OCI-LY3 (cell line): ENCODE measurements at regions not wholly inside any gene's neighbourhood (a gene's known extent, or its start where the extent isn't known, plus 50 kb on each side); places are given as distances from the start of the nearest gene placed in this dataset.

Source experiments
- H2AFZ ChIP-seq: fragments of 200-600, 300-600 bp; shearing (Covaris generic); 2 replicates; pipeline ENCODE4 v1.6.0; 2014; ENCODE audit warnings: antibody characterized with exemption, low read depth, low read length
- H3K27ac ChIP-seq: fragments of 200-600, 300-600 bp; sonication (generic); 2 replicates; pipeline ENCODE4 v1.5.1; 2014; ENCODE audit warnings: mild to moderate bottlenecking, low read length, moderate library complexity, mixed read lengths
- H3K27me3 ChIP-seq: fragments of 200-600, 300-600 bp; sonication (generic); 2 replicates; pipeline ENCODE4 v1.6.1; 2014; ENCODE audit warnings: low read depth, low read length, mixed read lengths
- H3K36me3 ChIP-seq: fragments of 200-600, 300-600 bp; sonication (generic); replicated peaks from 2 replicates; pipeline ENCODE3; 2014; ENCODE audit warnings: low read depth, low read length, mixed read lengths
- H3K4me1 ChIP-seq: fragments of 300-600, 200-600 bp; sonication (generic); 2 replicates; pipeline ENCODE4 v1.6.1; 2014; ENCODE audit warnings: low read length, mixed read lengths
- H3K4me2 ChIP-seq: fragments of 200-600, 300-600 bp; sonication (generic); 2 replicates; pipeline ENCODE4 v1.6.1; 2014; ENCODE audit warnings: low read length, mixed read lengths
- H3K4me3 ChIP-seq: fragments of 300-600, 200-600 bp; sonication (generic); 2 replicates; pipeline ENCODE4 v1.5.1; 2014; ENCODE audit warnings: antibody characterized with exemption, mild to moderate bottlenecking, low read length, moderate library complexity
- H3K79me2 ChIP-seq: fragments of 300-600, 200-600 bp; shearing (Covaris generic); 2 replicates; pipeline ENCODE4 v1.6.1; 2014; ENCODE audit warnings: mild to moderate bottlenecking, low read length, mixed read lengths
- H3K9ac ChIP-seq: fragments of 300-600, 200-600 bp; shearing (Covaris generic); 2 replicates; pipeline ENCODE4 v1.6.0; 2014; ENCODE audit warnings: mild to moderate bottlenecking, low read length, moderate library complexity
- H3K9me3 ChIP-seq: fragments of 200-600, 300-600 bp; shearing (Covaris generic); 2 replicates; pipeline ENCODE4 v1.6.1; 2014; ENCODE audit warnings: low read length, mixed read lengths; ENCODE audit not compliant: insufficient read depth
- H4K20me1 ChIP-seq: fragments of 200-600, 300-600 bp; sonication (generic); 2 replicates; pipeline ENCODE4 v1.6.1; 2016; ENCODE audit warnings: low read length, mixed read lengths; ENCODE audit not compliant: insufficient read depth
- CTCF ChIP-seq: fragments of 200-600, 300-600 bp; sonication (generic); IDR thresholded peaks from 2 replicates; pipeline ENCODE4 v1.5.1; 2014; ENCODE audit warnings: antibody characterized with exemption, low read length, low read depth
- EZH2phosphoT487 ChIP-seq: fragments of 200-600 bp; shearing (Covaris generic); IDR thresholded peaks from 2 replicates; pipeline ENCODE4 v1.6.1; 2018; ENCODE audit warnings: antibody characterized with exemption, mixed run types, low read depth

- Histone ChIP-seq H3K4me2 (no peak overlapping the region), H3K9ac (no peak overlapping the region), H3K36me3 (no peaks in the 10 kb centered on the region), H2AFZ (no peak overlapping the region), H3K27me3 (no peaks in the 10 kb centered on the region; the same call in 1 of the 2 replicates), H3K4me3 (no peak overlapping the region), H4K20me1 (no peaks in the 10 kb centered on the region), H3K79me2 (no peaks in the 10 kb centered on the region), H3K9me3 (no peaks in the 10 kb centered on the region), H3K27ac (no peak overlapping the region), H3K4me1 (no peaks in the 10 kb centered on the region)
- TF ChIP-seq CTCF (no peak), EZH2phosphoT487 (no peak)
Observed at GRCh38 chr11:122383186-122383585, 267.2 kb upstream of the BLID start.

- Histone ChIP-seq H4K20me1 (no peaks in the 10 kb centered on the region), H3K27ac (0 out of 2 replicates have a peak overlapping the region, but pooled peaks have one; percentile 23), H3K4me2 (peak overlapping the region; percentile 41), H3K36me3 (no peaks in the 10 kb centered on the region), H3K4me1 (peaks cover 15% of the 10 kb centered on the region), H3K4me3 (no peak overlapping the region), H3K9ac (peak overlapping the region; percentile 3; the same call in 1 of the 2 replicates), H3K9me3 (no peaks in the 10 kb centered on the region), H3K79me2 (no peaks in the 10 kb centered on the region), H2AFZ (peak overlapping the region; percentile 69), H3K27me3 (peaks cover 2% of the 10 kb centered on the region; the same call in 1 of the 2 replicates)
- TF ChIP-seq EZH2phosphoT487 (no peak), CTCF (no peak)
Observed at GRCh38 chr11:122375687-122376399, 259.8 kb upstream of the BLID start.

- Histone ChIP-seq H3K36me3 (no peaks in the 10 kb centered on the region), H3K4me1 (no peaks in the 10 kb centered on the region), H3K27ac (no peak overlapping the region), H3K27me3 (peaks cover 27% of the 10 kb centered on the region), H3K4me2 (no peak overlapping the region), H2AFZ (no peak overlapping the region), H3K79me2 (no peaks in the 10 kb centered on the region), H3K4me3 (no peak overlapping the region), H3K9me3 (no peaks in the 10 kb centered on the region), H4K20me1 (no peaks in the 10 kb centered on the region), H3K9ac (no peak overlapping the region)
- TF ChIP-seq EZH2phosphoT487 (no peak), CTCF (no peak)
Observed at GRCh38 chr11:122368796-122369195, 252.8 kb upstream of the BLID start.

GRCh38 chr11:122367809-122368231 lies 251.8 kb upstream of the BLID start:
- Histone ChIP-seq H3K9me3 (no peaks in the 10 kb centered on the region), H3K4me2 (no peak overlapping the region), H3K9ac (no peak overlapping the region), H3K4me1 (no peaks in the 10 kb centered on the region), H3K27ac (no peak overlapping the region), H3K4me3 (no peak overlapping the region), H2AFZ (no peak overlapping the region), H3K27me3 (peaks cover 27% of the 10 kb centered on the region), H3K79me2 (no peaks in the 10 kb centered on the region), H3K36me3 (no peaks in the 10 kb centered on the region), H4K20me1 (no peaks in the 10 kb centered on the region)
- no peak for TF ChIP-seq EZH2phosphoT487
- no peak for TF ChIP-seq CTCF
